ENCODE measurements at regions not wholly inside any gene's neighbourhood (a gene's known extent, or its start where the extent isn't known, plus 50 kb on each side); places are given as distances from the start of the nearest gene placed in this dataset.

GRCh38 chr6:106785298-106785697 lies 155.9 kb downstream of the QRSL1 start:
- TF ChIP-seq CTCF (IDR thresholded peaks at IDR 0.05) (no peak), POLR2A (IDR thresholded peaks at IDR 0.05) (no peak)

Measured in esophagus squamous epithelium (tissue), 4 donors.